ENCODE measurements at regions not wholly inside any gene's neighbourhood (a gene's known extent, or its start where the extent isn't known, plus 50 kb on each side); places are given as distances from the start of the nearest gene placed in this dataset.

DNA sequence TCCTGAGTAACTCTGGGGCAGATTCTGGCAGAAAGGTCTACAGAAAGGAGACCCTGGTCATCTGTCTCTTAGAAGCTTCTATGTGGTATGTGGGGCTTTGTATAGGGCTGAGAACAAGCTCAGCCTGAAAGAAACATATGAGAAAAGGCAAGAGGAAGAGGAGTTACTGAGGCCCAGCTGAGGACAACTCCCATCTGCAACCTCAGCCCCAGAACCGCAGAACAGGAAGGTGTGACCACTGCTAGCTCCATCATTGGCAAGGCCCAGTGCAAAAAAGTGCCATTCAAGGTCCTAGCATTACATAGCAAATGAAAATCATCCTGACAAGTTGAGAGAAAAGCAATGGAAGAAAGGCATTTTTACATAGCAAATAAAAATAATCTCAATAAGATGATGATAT lies 503.8 kb downstream of the NPHP4 start:
- Histone ChIP-seq H3K4me3 (ENCODE audit: low read length in 2 of 2) (no peak overlapping the region), H3K4me1 (ENCODE audit: control insufficient read depth in 2 of 2, insufficient read depth in 2 of 2, low read length in 2 of 2) (no peaks in the 10 kb centered on the region), H3K36me3 (ENCODE audit: control insufficient read depth in 2 of 2, insufficient read depth in 2 of 2, low read length in 1 of 2) (no peaks in the 10 kb centered on the region), H3K9me3 (ENCODE audit: control insufficient read depth in 2 of 2, insufficient read depth in 1 of 2, low read length in 1 of 2) (no peaks in the 10 kb centered on the region), H3K27ac (ENCODE audit: low read depth in 1 of 2, low read length in 1 of 2) (no peak overlapping the region), H3K27me3 (ENCODE audit: control insufficient read depth in 2 of 2, insufficient read depth in 1 of 2, low read length in 1 of 2) (no peaks in the 10 kb centered on the region)
- no peak for DNase-seq (ENCODE audit: low read depth in 6 of 9, low spot score in 9 of 9)
- 85% methylated on average over 1 of the region's 1 CpG for WGBS

GRCh38 chr1:5485968-5486696 lies 506.1 kb downstream of the NPHP4 start:
- 90% methylated on average over 7 of the region's 7 CpGs for WGBS
- Histone ChIP-seq H3K36me3 (ENCODE audit: control insufficient read depth in 2 of 2, insufficient read depth in 2 of 2, low read length in 1 of 2) (no peaks in the 10 kb centered on the region), H3K4me3 (ENCODE audit: low read length in 2 of 2) (no peak overlapping the region), H3K4me1 (ENCODE audit: control insufficient read depth in 2 of 2, insufficient read depth in 2 of 2, low read length in 2 of 2) (no peaks in the 10 kb centered on the region), H3K27me3 (ENCODE audit: control insufficient read depth in 2 of 2, insufficient read depth in 1 of 2, low read length in 1 of 2) (no peaks in the 10 kb centered on the region), H3K9me3 (ENCODE audit: control insufficient read depth in 2 of 2, insufficient read depth in 1 of 2, low read length in 1 of 2) (no peaks in the 10 kb centered on the region), H3K27ac (ENCODE audit: low read depth in 1 of 2, low read length in 1 of 2) (no peak overlapping the region)
- DNase-seq (ENCODE audit: low read depth in 6 of 9, low spot score in 9 of 9) = no peak

DNA sequence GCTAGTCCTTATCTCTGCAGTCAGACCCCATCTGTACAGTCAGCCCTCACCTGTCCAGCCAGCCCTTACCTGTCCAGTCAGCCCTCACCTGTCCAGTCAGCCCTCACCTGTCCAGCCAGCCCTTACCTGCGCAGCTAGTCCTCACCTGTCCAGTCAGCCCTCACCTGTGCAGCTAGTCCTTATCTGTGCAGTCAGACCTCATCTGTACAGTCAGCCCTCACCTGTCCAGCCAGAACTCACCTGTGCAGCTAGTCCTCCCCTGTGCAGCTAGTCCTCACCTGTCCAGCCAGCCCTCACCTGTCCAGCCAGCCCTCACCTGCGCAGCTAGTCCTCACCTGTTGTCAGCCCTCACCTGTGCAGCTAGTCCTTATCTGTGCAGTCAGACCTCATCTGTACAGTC lies 506.8 kb downstream of the NPHP4 start:
- Histone ChIP-seq H3K27ac (ENCODE audit: low read depth in 1 of 2, low read length in 1 of 2) (no peak overlapping the region), H3K4me3 (ENCODE audit: low read length in 2 of 2) (no peak overlapping the region), H3K9me3 (ENCODE audit: control insufficient read depth in 2 of 2, insufficient read depth in 1 of 2, low read length in 1 of 2) (no peaks in the 10 kb centered on the region), H3K36me3 (ENCODE audit: control insufficient read depth in 2 of 2, insufficient read depth in 2 of 2, low read length in 1 of 2) (no peaks in the 10 kb centered on the region), H3K27me3 (ENCODE audit: control insufficient read depth in 2 of 2, insufficient read depth in 1 of 2, low read length in 1 of 2) (no peaks in the 10 kb centered on the region), H3K4me1 (ENCODE audit: control insufficient read depth in 2 of 2, insufficient read depth in 2 of 2, low read length in 2 of 2) (no peaks in the 10 kb centered on the region)
- no peak for DNase-seq (ENCODE audit: low read depth in 6 of 9, low spot score in 9 of 9)
- WGBS = 92% methylated on average over 2 of the region's 2 CpGs

GRCh38 chr1:5484451-5485165 lies 507.6 kb downstream of the NPHP4 start:
- H3K4me1 ChIP-seq (ENCODE audit: control insufficient read depth in 2 of 2, insufficient read depth in 2 of 2, low read length in 2 of 2) = no peaks in the 10 kb centered on the region
- no peak overlapping the region for H3K27ac ChIP-seq (ENCODE audit: low read depth in 1 of 2, low read length in 1 of 2)
- DNase-seq (ENCODE audit: low read depth in 6 of 9, low spot score in 9 of 9) = no peak
- H3K36me3 ChIP-seq (ENCODE audit: control insufficient read depth in 2 of 2, insufficient read depth in 2 of 2, low read length in 1 of 2) = no peaks in the 10 kb centered on the region
- H3K9me3 ChIP-seq (ENCODE audit: control insufficient read depth in 2 of 2, insufficient read depth in 1 of 2, low read length in 1 of 2) = no peaks in the 10 kb centered on the region
- H3K4me3 ChIP-seq (ENCODE audit: low read length in 2 of 2) = no peak overlapping the region
- 82% methylated on average over 15 of the region's 15 CpGs for WGBS
- no peaks in the 10 kb centered on the region for H3K27me3 ChIP-seq (ENCODE audit: control insufficient read depth in 2 of 2, insufficient read depth in 1 of 2, low read length in 1 of 2)

DNA sequence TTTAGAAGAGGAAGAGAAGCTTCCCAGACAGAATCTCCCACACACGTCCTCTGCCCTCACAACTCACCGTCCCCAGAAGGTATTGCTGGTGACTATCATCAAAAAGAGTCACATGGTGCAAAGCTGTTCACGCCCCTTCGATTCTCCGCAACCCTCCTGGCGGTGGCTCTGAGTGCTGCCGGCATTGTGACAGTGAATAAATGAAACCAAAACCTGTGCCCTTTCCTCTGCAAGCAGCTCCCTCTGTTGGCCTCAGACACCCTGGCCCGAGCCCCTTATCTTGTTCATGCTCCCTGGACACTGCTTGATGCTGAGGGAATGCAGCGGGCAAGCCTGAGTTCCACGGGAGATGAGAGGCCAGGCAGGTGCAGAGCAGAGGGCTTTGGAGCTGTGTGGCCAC lies 510.3 kb downstream of the NPHP4 start:
- 51% methylated on average over 10 of the region's 10 CpGs for WGBS
- H3K4me1 ChIP-seq (ENCODE audit: control insufficient read depth in 2 of 2, insufficient read depth in 2 of 2, low read length in 2 of 2) = no peaks in the 10 kb centered on the region
- no peaks in the 10 kb centered on the region for H3K36me3 ChIP-seq (ENCODE audit: control insufficient read depth in 2 of 2, insufficient read depth in 2 of 2, low read length in 1 of 2)
- H3K9me3 ChIP-seq (ENCODE audit: control insufficient read depth in 2 of 2, insufficient read depth in 1 of 2, low read length in 1 of 2) = no peaks in the 10 kb centered on the region
- DNase-seq (ENCODE audit: low read depth in 6 of 9, low spot score in 9 of 9) = no peak
- H3K27ac ChIP-seq (ENCODE audit: low read depth in 1 of 2, low read length in 1 of 2) = no peak overlapping the region
- H3K27me3 ChIP-seq (ENCODE audit: control insufficient read depth in 2 of 2, insufficient read depth in 1 of 2, low read length in 1 of 2) = no peaks in the 10 kb centered on the region
- H3K4me3 ChIP-seq (ENCODE audit: low read length in 2 of 2) = no peak overlapping the region

- DNase-seq (ENCODE audit: low read depth in 6 of 9, low spot score in 9 of 9) = no peak
- H3K4me3 ChIP-seq (ENCODE audit: low read length in 2 of 2) = no peak overlapping the region
- no peaks in the 10 kb centered on the region for H3K36me3 ChIP-seq (ENCODE audit: control insufficient read depth in 2 of 2, insufficient read depth in 2 of 2, low read length in 1 of 2)
- H3K4me1 ChIP-seq (ENCODE audit: control insufficient read depth in 2 of 2, insufficient read depth in 2 of 2, low read length in 2 of 2) = no peaks in the 10 kb centered on the region
- H3K9me3 ChIP-seq (ENCODE audit: control insufficient read depth in 2 of 2, insufficient read depth in 1 of 2, low read length in 1 of 2) = no peaks in the 10 kb centered on the region
- no peak overlapping the region for H3K27ac ChIP-seq (ENCODE audit: low read depth in 1 of 2, low read length in 1 of 2)
- WGBS = 94% methylated on average over 10 of the region's 10 CpGs
- no peaks in the 10 kb centered on the region for H3K27me3 ChIP-seq (ENCODE audit: control insufficient read depth in 2 of 2, insufficient read depth in 1 of 2, low read length in 1 of 2)
These were observed 511.3 kb downstream of the NPHP4 start for GRCh38 chr1:5480906-5481305.

DNA sequence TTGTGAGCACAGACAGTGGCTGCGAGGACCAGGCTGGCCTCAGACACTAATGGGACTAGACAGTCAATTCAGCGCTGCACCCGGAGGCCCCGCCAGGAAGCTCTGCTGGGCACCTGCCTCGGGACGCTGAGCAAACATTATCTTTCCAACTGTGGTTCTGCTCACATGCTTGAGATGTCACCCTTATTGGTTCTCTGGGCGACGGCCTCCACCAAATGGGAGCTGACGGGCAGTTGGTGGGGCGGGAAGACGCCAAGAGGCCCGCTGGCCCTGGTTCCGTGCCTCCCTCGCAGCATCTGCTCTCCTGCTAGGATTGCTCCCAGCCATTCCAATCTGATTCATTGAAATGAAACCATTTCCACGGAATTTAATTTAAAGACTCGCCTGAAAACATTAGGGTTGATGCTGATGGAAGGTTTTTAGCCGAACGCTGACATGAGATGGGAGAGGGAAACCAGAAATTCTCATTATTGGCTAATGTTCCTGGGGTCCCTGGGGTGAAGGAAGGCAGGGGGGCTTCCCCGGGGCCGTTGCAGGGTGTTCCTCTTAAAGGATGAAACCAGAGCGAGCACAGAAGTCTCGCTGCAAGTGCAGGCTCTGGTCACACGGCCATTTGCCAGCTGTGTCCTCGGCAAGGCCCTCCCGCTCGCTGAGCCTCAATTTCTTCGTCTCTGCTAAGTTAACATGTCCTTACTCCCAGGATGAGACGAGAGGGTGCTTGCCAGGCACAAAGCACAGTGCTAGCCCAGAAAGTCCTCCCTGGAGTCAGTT lies 512.2 kb downstream of the NPHP4 start:
- Histone ChIP-seq H3K36me3 (ENCODE audit: control insufficient read depth in 2 of 2, insufficient read depth in 2 of 2, low read length in 1 of 2) (no peaks in the 10 kb centered on the region), H3K4me1 (ENCODE audit: control insufficient read depth in 2 of 2, insufficient read depth in 2 of 2, low read length in 2 of 2) (no peaks in the 10 kb centered on the region), H3K4me3 (ENCODE audit: low read length in 2 of 2) (no peak overlapping the region), H3K27ac (ENCODE audit: low read depth in 1 of 2, low read length in 1 of 2) (no peak overlapping the region), H3K9me3 (ENCODE audit: control insufficient read depth in 2 of 2, insufficient read depth in 1 of 2, low read length in 1 of 2) (no peaks in the 10 kb centered on the region), H3K27me3 (ENCODE audit: control insufficient read depth in 2 of 2, insufficient read depth in 1 of 2, low read length in 1 of 2) (no peaks in the 10 kb centered on the region)
- DNase-seq (ENCODE audit: low read depth in 6 of 9, low spot score in 9 of 9) = no peak
- WGBS = 90% methylated on average over 28 of the region's 28 CpGs

DNA sequence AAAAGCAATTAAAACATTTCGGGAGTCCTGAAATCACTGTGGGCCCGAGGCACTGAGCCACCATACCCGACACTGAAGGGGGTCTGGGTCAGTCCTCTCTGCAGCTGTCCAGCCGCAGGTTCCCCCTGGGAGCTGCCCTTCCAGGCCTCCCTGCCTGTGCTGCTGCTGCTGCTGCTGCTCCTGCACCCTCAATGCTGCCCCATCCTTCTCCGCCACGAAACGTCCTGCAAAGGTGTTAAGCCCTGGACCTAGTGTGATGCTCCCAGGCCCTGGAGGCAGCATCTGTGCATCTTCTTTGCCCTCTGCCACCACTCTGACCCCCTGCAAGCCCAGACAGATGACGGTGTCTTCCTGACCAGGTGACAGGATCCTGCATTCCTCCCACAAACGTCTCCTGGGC lies 513.3 kb downstream of the NPHP4 start:
- WGBS = 84% methylated on average over 9 of the region's 9 CpGs
- no peaks in the 10 kb centered on the region for H3K36me3 ChIP-seq (ENCODE audit: control insufficient read depth in 2 of 2, insufficient read depth in 2 of 2, low read length in 1 of 2)
- no peak for DNase-seq (ENCODE audit: low read depth in 6 of 9, low spot score in 9 of 9)
- H3K4me3 ChIP-seq (ENCODE audit: low read length in 2 of 2) = no peak overlapping the region
- no peak overlapping the region for H3K27ac ChIP-seq (ENCODE audit: low read depth in 1 of 2, low read length in 1 of 2)
- no peaks in the 10 kb centered on the region for H3K27me3 ChIP-seq (ENCODE audit: control insufficient read depth in 2 of 2, insufficient read depth in 1 of 2, low read length in 1 of 2)
- no peaks in the 10 kb centered on the region for H3K9me3 ChIP-seq (ENCODE audit: control insufficient read depth in 2 of 2, insufficient read depth in 1 of 2, low read length in 1 of 2)
- H3K4me1 ChIP-seq (ENCODE audit: control insufficient read depth in 2 of 2, insufficient read depth in 2 of 2, low read length in 2 of 2) = no peaks in the 10 kb centered on the region

DNA sequence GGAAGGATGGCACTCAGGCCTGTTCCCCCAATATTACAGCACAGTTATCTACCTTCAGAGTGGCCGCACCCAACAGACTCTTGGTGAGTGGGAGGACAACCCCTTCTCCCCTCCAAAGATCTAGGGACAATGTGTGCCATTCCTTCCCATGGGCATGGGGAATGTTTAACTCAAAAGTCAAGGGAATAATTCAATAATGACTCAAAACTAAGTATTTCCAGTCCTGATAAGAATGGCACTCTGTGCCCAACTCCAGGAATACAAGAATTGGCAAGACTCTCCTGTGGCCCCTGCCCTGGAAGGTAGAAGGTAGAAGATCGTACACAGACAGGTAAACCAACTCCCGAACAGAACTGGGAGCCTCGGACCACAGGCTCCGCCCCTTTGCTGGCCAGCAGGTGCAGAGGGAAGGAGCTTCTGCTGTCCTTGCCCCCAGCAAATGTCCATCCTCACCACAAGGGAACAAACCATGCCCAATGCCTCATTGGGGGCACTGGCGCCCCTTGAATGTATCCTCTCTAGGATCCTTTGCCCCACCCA lies 514.0 kb downstream of the NPHP4 start:
- WGBS = 90% methylated on average over 6 of the region's 6 CpGs
- H3K27ac ChIP-seq (ENCODE audit: low read depth in 1 of 2, low read length in 1 of 2) = no peak overlapping the region
- H3K9me3 ChIP-seq (ENCODE audit: control insufficient read depth in 2 of 2, insufficient read depth in 1 of 2, low read length in 1 of 2) = no peaks in the 10 kb centered on the region
- H3K4me3 ChIP-seq (ENCODE audit: low read length in 2 of 2) = no peak overlapping the region
- H3K36me3 ChIP-seq (ENCODE audit: control insufficient read depth in 2 of 2, insufficient read depth in 2 of 2, low read length in 1 of 2) = no peaks in the 10 kb centered on the region
- no peaks in the 10 kb centered on the region for H3K4me1 ChIP-seq (ENCODE audit: control insufficient read depth in 2 of 2, insufficient read depth in 2 of 2, low read length in 2 of 2)
- H3K27me3 ChIP-seq (ENCODE audit: control insufficient read depth in 2 of 2, insufficient read depth in 1 of 2, low read length in 1 of 2) = no peaks in the 10 kb centered on the region
- no peak for DNase-seq (ENCODE audit: low read depth in 6 of 9, low spot score in 9 of 9)

All from thymus (tissue), 11 donors.